Coronary artery (tissue), 2 donors: ENCODE measurements at regions not wholly inside any gene's neighbourhood (a gene's known extent, or its start where the extent isn't known, plus 50 kb on each side); places are given as distances from the start of the nearest gene placed in this dataset.

Experiments
- DNase-seq: peaks from one replicate; pipeline ENCODE4 v3.0.0-alpha.2; 2017; ENCODE audit warnings: low spot score
- H3K27ac ChIP-seq, 2 donors: fragments of 200-600 bp; sonication (generic); one replicate each; pipeline ENCODE4 v1.5.1; 2016 to 2019
- H3K4me3 ChIP-seq: fragments of 200-600 bp; sonication (generic); 2 replicates; pipeline ENCODE4 v1.5.1; 2016; ENCODE audit warnings: mild to moderate bottlenecking, moderate library complexity
- CTCF ChIP-seq: fragments of 200-600 bp; sonication (generic); IDR thresholded peaks from one replicate; pipeline ENCODE4 v1.5.1; 2019; ENCODE audit warnings: antibody characterized with exemption

GRCh38 chr6:66740346-66740745, 1033.3 kb upstream of the EYS start:
- no peak for DNase-seq
- no peak for TF ChIP-seq CTCF
- no peak overlapping the region for H3K4me3 ChIP-seq
- H3K27ac ChIP-seq, result no peak overlapping the region

GRCh38 chr6:66735106-66735890, 1028.3 kb upstream of the EYS start:
- H3K4me3 ChIP-seq, result no peak overlapping the region
- no peak overlapping the region for H3K27ac ChIP-seq
- DNase-seq, result no peak
- TF ChIP-seq CTCF, result no peak

GRCh38 chr6:66731310-66731709, 1024.3 kb upstream of the EYS start:
- no peak for DNase-seq
- no peak overlapping the region for H3K27ac ChIP-seq
- H3K4me3 ChIP-seq, result no peak overlapping the region
- TF ChIP-seq CTCF, result no peak

- DNase-seq, result no peak
- H3K27ac ChIP-seq, result no peak overlapping the region
- no peak for TF ChIP-seq CTCF
- no peak overlapping the region for H3K4me3 ChIP-seq
These were observed 1018.6 kb upstream of the EYS start for GRCh38 chr6:66725670-66726069.

- no peak for TF ChIP-seq CTCF
- Histone ChIP-seq H3K4me3 (no peak overlapping the region), H3K27ac (no peak overlapping the region)
- DNase-seq, result no peak
These were observed 1010.8 kb upstream of the EYS start for GRCh38 chr6:66717801-66718200.

GRCh38 chr6:66699385-66699784, 992.4 kb upstream of the EYS start:
- Histone ChIP-seq H3K27ac (no peak overlapping the region), H3K4me3 (no peak overlapping the region)
- TF ChIP-seq CTCF, result no peak
- no peak for DNase-seq

GRCh38 chr6:66689608-66690007, 982.6 kb upstream of the EYS start:
- TF ChIP-seq CTCF, result no peak
- no peak for DNase-seq

More at GRCh38 chr6:66689608-66690007, 982.6 kb upstream of the EYS start:
- Histone ChIP-seq H3K27ac (no peak overlapping the region), H3K4me3 (no peak overlapping the region)
